D721Med (cell line): ENCODE measurements at regions not wholly inside any gene's neighbourhood (a gene's known extent, or its start where the extent isn't known, plus 50 kb on each side); places are given as distances from the start of the nearest gene placed in this dataset.

Experiments used
- DNase-seq: peaks from one replicate; pipeline ENCODE4 v3.0.0; 2011; ENCODE audit warnings: low spot score; ENCODE audit not compliant: insufficient read length
- FAIRE-seq: peaks from 2 replicates; lab custom pipeline; 2011; peaks lifted over from hg19 to GRCh38; lab: Jason Lieb, UNC
- TF ChIP-seq, protein P1 (sequence below): IDR thresholded peaks from 2 replicates; pipeline ENCODE4 v1.5.1; 2012; ENCODE audit warnings: mild to moderate bottlenecking, control low read depth; ENCODE audit not compliant: insufficient read depth; ENCODE audit errors: missing control alignments

DNA sequence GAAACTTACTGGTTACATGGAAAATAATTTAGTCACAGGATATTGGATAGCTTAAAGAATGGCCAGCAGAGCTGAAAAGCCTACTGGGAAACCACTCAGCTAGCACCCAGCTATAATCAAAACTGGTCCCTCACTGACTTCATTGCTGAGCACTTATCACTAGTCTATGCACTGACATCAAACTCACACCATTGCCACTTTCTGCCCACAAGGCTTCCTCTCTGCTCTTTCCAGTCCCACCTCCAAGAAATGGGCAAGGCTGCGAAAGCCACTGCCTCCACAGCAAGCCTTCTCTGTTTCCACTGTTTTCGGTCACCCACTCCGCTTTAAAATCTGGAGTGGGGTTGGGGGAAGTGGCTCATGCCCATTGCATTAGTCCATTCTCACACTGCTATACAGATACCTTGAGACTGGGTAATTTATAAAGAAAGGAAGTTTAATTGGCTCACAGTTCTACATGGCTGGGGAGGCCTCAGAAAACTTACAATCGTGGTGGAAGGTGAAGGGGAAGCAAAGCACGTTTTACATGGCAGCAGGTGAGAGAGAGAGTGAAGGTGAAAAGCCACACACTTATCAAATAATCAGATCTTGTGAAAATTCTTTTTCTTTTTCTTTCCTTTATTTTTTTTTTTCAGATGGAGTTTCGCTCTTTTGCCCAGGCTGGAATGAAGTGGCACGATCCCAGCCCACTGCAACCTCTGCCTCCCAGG lies 77.0 kb upstream of the CERS6 start:
- DNase-seq = no peak
- TF ChIP-seq, protein P1, sequence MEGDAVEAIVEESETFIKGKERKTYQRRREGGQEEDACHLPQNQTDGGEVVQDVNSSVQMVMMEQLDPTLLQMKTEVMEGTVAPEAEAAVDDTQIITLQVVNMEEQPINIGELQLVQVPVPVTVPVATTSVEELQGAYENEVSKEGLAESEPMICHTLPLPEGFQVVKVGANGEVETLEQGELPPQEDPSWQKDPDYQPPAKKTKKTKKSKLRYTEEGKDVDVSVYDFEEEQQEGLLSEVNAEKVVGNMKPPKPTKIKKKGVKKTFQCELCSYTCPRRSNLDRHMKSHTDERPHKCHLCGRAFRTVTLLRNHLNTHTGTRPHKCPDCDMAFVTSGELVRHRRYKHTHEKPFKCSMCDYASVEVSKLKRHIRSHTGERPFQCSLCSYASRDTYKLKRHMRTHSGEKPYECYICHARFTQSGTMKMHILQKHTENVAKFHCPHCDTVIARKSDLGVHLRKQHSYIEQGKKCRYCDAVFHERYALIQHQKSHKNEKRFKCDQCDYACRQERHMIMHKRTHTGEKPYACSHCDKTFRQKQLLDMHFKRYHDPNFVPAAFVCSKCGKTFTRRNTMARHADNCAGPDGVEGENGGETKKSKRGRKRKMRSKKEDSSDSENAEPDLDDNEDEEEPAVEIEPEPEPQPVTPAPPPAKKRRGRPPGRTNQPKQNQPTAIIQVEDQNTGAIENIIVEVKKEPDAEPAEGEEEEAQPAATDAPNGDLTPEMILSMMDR = no peak
- FAIRE-seq = no peak

DNA sequence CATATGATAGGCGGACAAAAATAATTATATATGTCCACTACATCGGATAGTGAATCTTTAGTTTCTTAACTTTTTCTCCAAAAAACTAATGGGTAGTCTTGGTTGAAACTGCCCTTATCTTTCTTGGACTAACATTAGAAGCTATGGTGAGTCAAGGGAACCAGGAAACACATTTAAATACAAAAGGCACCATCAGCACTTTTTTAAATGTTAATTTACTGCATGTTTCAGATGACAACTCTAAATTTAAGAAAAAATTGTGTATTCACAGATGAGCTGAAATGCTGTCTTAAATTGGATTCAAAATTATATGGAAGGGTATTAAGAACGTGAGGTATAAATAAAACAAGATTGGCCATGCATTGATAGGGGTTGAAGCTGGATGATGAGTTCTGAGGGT lies 75.6 kb upstream of the CERS6 start:
- DNase-seq (no peak), FAIRE-seq (no peak)
- TF ChIP-seq, protein P1 = no peak

DNA sequence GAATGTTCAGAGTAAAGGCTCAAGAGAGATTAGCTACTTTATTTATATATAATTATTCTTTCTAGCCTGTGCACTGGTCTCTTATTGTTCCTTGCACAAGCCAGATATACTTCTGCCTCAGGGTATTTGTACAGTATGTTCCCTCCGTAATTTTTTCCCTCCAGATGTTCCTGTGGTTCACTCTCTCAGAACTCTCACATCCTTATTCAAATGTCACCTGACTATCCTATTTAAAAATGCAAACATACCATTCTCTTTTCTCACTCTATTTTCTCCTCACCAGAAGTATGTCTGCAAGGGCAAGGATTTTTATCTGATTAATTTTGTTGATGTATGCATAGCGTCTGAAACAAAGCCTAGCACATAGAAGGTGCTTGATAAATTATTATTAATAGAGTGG lies 64.0 kb upstream of the CERS6 start:
- FAIRE-seq (no peak), DNase-seq (no peak)
- TF ChIP-seq, protein P1 = no peak

DNA sequence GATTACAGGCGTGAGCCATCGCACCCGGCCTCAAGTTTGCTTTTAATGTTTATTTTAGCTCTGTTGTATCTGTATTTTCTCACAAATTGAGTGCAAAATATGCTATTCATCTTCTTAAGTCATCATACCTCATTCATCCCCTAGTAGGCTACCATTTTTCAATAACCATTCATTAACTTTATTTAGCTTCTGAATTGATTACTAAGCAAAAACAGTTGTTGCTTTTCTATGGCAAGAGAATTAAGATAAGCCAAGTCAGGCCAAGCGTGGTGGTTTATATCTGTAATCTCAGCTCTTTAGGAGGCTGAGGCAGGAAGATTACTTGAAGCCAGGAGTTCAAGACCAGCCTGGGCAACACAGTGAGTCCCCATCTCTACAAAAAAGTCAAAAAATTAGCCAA lies 63.3 kb upstream of the CERS6 start:
- TF ChIP-seq, protein P1 = no peak
- DNase-seq (no peak), FAIRE-seq (no peak)

DNA sequence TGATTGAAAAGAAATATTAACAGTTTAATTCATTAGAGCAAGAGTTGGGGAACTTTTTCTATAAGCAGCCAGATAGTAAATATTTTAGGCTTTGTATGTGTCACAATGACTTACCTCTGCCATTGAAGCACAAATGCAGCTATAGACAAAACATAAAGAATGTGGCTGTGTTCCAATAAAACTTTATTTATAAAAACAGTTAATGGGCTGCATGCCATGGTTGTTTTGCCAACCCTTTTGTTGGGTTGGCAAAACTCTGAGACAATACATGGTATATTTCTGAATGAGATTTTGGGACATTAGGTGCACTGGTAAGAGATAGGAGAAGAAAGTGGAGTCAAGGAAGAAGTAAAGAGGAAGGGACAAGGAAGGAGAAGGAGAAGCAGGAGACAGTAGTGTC lies 61.8 kb upstream of the CERS6 start:
- no peak for DNase-seq
- no peak for FAIRE-seq
- TF ChIP-seq, protein P1 = no peak

DNA sequence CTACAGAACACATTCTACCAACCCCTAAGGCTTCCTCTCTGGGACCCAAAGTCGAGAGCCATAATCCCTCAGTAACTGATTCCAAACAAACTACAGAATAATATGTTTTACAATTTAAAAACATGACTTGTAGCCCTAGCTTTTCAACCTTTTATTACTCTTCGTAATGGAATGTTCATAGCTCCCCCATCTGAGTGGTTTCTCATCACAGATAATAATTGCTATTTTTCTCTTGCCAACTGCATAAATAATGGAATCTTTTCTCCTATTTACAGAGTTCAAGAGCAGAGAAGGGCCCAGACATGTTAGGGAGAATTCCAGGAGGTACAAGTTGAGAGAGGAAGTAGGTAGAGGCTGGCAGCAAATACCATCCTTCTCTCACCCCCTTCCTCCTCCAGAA lies 59.9 kb upstream of the CERS6 start:
- no peak for FAIRE-seq

DNA sequence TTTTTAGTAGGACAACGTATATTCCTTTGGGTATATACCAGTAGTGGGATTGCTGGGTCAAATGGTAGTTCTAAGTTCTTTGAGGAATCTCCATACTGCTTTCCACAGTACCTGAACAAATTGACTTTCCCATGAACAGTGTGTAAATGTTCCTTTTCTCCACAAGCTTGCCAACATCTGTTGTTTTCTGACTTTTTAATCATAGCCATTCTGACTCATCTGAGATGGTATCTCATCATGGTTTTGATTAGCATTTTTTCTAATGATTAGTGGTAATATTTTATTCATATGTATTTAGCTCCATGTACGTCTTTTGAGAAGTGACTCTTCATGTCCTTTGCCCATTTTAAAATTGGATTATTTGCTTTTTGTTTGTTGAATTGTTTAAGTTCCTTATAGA lies 58.4 kb upstream of the CERS6 start:
- TF ChIP-seq, protein P1 = no peak

More for the DNA sequence above, 59.9 kb upstream of the CERS6 start:
- TF ChIP-seq, protein P1 = no peak
- no peak for DNase-seq

More for the DNA sequence above, 58.4 kb upstream of the CERS6 start:
- FAIRE-seq (no peak), DNase-seq (no peak)
